ENCODE measurements at regions not wholly inside any gene's neighbourhood (a gene's known extent, or its start where the extent isn't known, plus 50 kb on each side); places are given as distances from the start of the nearest gene placed in this dataset.

- no peak for DNase-seq (ENCODE audit: low read depth in 1 of 2, low spot score in 1 of 2)
These were observed 105.5 kb downstream of the LYPLAL1 start for GRCh38 chr1:219279017-219279770.

GRCh38 chr1:219278288-219278687 is 104.6 kb downstream of the LYPLAL1 start:
- no peak for DNase-seq (ENCODE audit: low read depth in 1 of 2, low spot score in 1 of 2)

- no peak for DNase-seq (ENCODE audit: low read depth in 1 of 2, low spot score in 1 of 2)
These were observed 103.8 kb downstream of the LYPLAL1 start for GRCh38 chr1:219277304-219278105.

- no peak for DNase-seq (ENCODE audit: low read depth in 1 of 2, low spot score in 1 of 2)
These were observed 102.5 kb downstream of the LYPLAL1 start for GRCh38 chr1:219276049-219276738.

- no peak for DNase-seq (ENCODE audit: low read depth in 1 of 2, low spot score in 1 of 2)
These were observed 99.5 kb downstream of the LYPLAL1 start for GRCh38 chr1:219273088-219273686.

GRCh38 chr1:219271818-219272535 is 98.3 kb downstream of the LYPLAL1 start:
- DNase-seq (ENCODE audit: low read depth in 1 of 2, low spot score in 1 of 2) = no peak

GRCh38 chr1:219269171-219269570 is 95.5 kb downstream of the LYPLAL1 start:
- DNase-seq (ENCODE audit: low read depth in 1 of 2, low spot score in 1 of 2) = no peak

- no peak for DNase-seq (ENCODE audit: low read depth in 1 of 2, low spot score in 1 of 2)
These were observed 92.8 kb downstream of the LYPLAL1 start for GRCh38 chr1:219266524-219266923.

GRCh38 chr1:219265026-219265515 is 91.4 kb downstream of the LYPLAL1 start:
- DNase-seq (ENCODE audit: low read depth in 1 of 2, low spot score in 1 of 2) = no peak

GRCh38 chr1:219264561-219264960 is 90.9 kb downstream of the LYPLAL1 start:
- DNase-seq (ENCODE audit: low read depth in 1 of 2, low spot score in 1 of 2) = no peak

All from stimulated activated CD4-positive, alpha-beta T cell treated with anti-CD3 and anti-CD28 coated beads, Interleukin-15, amount 100 ng/mL, for 1 hour (primary cell).